Activated CD4-positive, alpha-beta T cell treated with anti-CD3 and anti-CD28 coated beads, Interleukin-2, Interleukin-6, amounts not matched to agents 100 ng/mL and 50 ng/mL, durations not matched to agents 16 hours and 8 hours (primary cell): ENCODE measurements at regions not wholly inside any gene's neighbourhood (a gene's known extent, or its start where the extent isn't known, plus 50 kb on each side); places are given as distances from the start of the nearest gene placed in this dataset.

Experiments used
- DNase-seq: peaks from one replicate; pipeline ENCODE4 v3.0.0-alpha.2; 2020

DNA sequence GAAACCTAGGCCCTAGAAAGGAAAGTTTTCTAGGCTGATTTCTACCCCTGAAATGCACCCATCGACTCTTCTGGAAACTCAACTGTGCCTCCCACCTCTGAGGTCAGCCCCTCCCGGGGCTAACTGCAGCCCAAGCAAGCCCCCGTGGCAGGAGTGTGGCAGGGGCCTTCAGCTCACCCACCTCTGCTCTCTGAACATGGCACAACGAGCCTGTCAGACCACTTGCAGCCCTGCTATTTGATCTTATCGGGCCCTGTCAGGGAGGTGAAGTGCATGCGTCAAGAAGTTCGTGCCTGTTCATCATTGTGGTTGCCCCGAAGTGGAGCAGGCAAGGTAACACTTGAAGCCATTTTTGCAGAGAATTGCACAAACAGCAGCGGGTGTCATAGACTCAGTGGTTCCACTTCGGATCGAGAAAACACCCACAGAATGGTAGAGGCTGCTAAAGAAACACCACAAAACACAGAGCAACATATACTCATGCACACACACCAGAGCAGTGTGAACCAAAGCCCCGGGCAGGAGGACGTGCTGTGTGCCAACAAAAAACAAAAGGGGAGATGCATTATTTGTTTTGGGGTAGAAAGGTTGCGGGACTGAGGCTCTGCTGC is 262.7 kb downstream of the ETS1 start:
- peak; percentile 88 for DNase-seq

DNA sequence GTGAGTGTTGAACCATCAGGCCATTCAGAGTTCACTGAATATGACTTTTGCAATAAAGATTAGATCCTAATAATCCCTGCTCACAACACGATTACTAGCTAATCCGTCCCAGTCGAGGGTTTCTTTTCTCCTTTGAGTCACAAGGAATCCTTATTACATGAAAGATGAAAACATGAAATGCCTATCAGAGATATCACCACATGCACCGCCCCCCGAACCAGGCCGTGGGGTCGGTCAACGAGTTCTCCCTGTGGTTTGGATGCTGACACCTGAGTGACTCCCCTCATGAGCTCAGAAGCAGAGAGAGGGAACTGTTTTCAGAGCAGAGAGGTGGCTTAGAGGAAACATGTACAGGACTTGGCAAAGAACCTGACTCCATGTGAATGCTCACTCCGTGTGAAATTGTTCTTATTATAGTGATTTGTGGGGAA is 263.3 kb downstream of the ETS1 start:
- DNase-seq, result peak; percentile 62

DNA sequence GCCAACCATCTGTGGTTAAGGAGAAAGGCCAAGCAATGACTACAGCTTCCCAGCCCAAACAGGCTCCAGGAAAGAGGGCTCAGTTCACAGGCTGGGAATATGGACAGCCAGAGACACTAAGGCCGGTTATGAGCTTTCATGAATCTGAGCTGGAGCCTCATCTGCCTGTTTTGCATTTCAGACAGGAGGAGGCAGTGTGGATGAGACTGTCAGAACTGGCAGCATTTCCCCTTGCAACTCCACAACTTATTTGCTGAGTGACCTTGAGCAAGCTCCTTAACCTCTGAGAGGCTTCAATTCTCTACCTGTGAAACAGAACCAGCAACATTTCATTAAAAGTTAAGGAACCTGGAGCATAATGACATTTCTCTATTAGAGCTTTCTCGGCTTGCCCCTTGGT is 264.0 kb downstream of the ETS1 start:
- DNase-seq, result peak; percentile 79

DNA sequence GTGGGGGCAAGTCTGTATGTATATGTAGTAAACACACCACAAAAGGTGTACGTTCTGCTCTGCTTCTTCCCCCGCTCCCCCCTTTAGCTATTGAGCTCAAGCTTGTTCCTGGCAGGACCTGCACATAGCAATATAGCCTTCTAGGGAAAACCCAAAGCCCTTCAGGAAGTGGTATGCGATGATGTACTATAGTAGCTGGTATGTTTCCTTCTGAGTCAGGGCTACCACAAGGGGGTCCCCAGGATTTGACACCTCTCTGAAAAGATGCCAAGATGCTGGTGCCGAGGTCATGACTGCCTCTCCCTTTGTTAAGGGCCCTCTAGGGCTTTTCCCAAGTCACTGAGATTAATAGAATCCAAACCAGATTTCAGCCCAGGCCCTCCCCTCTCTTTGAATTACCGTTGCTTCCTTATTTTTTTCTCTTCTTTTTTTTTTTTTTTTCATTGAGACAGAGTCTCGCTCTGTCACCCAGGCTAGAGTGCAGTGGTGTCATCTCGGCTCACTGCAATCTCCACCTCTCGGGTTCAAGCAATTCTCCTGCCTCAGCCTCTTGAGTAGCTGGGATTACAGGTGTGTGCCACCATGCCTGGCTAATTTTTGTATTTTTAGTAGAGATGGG is 268.4 kb downstream of the ETS1 start:
- peak; percentile 92 for DNase-seq

DNA sequence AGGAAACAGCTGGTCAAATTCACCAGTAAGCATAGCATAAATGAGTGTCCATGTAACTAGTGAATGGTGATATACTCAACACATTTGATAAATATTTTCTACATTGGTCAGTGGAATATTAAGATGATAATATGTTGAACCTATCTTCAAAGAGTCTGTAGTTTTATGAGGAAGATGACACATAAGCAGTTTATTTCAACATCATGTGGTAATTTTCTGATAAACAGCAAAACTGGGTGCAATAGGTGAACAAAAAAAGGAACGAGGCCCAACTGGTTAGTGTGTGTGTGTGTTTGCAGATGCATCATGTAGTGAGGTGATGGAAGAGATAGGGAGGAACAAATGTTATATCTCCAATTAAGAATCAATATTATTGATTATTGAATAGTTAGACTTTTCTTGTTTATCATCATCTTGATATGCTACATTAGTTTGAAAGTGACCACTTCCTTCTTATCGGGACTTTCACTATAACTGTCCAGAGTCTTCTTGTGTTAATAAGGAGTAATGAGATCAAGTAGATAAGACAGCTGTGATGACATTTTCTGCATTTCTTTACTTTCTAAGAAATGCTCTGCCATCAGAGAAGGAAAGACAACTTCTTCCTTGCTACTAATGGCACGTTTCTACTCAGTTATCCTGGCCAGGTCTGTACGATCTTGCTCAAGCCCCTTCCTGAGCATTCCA is 270.7 kb downstream of the ETS1 start:
- DNase-seq, result no peak

DNA sequence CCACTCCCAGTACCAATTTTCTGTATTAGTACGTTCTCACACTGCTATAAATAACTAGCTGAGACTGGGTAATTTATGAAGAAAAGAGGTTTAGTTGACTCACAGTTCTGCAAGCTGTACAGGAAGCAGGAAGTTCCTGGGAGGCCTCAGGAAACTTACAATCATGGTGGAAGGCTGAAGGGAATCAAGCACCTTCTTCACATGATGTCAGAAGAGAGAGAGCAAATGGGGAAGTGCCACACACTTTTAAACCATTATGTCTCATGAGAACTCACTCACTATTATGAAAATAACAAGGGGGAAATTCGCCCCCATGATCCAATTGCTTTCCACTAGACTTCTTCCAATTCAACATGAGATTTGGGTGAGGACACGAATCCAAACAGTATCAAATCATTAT is 271.4 kb downstream of the ETS1 start:
- no peak for DNase-seq

DNA sequence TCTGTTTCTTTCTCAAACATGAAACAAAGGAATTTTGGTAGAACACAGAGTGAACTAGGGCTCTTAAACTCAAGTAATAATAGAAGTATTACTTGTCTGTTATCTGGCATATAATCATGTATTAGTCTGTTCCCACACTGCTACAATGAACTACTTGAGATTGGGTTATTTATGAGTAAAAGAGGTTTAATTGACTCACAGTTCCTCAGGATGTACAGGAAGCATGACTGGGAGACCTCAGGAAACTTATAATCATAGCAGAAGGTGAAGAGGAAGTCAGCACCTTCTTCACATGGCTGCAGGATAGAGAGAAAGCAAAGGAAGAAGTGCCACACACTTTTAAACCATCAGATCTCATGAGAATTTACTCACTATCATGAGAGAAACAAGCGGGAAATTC is 273.4 kb downstream of the ETS1 start:
- no peak for DNase-seq

DNA sequence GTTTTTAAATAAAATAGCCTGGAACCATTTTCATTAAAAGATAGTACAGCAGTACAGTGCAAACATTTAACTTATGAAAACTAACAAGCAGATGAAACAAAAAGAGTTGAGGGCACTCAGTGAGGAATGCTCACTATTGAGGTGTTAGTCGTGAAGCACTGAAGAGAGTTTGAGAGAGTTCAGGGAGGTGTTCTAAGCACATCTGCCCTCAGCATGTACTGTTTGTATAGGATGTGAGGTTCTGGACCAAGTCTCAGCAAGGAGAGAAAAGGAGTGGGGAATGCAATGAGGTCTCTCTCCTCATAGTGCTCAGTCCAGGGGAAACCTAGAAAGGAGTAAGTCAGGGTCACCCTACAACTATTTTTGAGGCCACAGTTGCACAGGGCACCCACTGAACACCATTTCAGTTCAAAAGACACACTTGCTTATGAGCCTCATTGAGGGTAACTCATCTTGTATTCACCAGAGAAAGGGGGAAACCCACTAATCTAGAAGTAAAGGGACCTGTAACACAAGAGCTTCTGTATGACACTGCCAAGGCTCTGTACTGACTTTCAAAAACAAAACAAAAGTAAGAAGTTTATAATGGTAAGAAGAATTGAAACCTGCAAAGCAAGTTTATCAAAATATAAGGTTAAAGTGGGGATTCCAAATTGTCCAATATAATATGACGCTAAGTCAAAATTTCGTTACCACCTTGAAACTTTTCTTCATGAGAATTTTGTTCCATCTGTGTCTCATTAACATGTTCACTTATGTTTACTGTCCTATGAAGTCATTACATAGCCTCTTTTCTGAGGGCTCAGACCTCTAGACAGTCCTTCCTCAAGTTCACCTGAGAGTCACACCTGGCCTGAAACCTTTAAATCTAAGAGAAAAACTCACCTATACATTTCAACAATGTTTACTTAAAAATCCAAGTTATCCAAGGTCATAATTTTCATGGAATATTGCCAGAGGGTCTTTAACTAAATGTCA is 275.3 kb downstream of the ETS1 start:
- no peak for DNase-seq

DNA sequence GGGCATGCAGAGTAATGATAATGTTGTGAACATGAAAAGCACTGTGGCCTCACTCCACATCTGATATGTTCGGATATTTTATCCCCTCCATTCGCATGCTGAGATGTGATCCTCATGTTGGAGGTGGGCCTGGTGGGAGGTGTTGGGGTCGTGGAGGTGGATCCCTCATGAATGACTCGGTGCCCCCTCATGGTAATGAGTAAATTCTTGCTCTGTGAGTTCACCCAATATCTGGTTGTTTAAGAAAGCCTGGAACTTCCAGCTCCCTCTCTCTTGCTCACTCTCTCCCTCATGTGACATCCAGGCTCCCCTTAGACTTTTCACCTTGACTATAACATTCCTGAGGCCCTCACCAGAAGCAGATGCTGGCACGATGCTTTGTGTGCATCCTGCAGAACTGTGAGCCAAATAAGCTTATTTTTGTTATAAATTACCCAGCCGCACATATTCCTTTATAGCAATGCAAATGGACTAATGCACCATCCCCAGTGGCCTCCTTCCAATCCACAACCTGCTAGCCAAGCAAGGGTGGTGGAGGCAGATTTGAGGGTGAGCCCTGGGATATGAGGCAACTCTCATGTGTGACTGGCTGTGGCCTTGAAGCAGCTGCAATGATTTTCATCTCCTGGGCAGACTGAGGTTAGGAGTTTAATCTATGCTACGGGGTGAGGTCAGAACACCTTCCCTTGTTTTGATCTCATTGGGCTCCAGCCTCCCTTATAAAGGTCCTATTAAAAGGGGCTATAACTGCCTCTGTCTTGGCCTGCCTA is 276.5 kb downstream of the ETS1 start:
- no peak for DNase-seq

DNA sequence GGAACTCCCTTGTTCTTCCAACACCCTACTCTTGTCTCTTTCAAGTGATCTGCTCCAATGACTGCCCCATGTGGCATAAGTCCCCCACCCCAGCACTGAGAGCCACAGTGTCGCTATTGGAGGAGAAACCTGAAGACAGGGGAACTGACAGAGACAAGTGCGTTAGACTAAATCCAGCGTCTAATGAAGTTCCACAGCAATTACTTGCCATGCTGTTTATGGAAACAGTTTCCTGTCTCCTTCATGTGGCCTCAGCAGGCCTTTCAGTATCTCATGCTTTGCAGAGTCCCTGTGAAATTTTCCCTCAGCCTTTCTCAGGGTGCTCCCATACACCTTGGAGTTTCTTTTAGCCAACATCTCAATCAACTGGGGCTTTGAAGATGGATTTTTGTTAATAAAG is 277.4 kb downstream of the ETS1 start:
- DNase-seq, result no peak

DNA sequence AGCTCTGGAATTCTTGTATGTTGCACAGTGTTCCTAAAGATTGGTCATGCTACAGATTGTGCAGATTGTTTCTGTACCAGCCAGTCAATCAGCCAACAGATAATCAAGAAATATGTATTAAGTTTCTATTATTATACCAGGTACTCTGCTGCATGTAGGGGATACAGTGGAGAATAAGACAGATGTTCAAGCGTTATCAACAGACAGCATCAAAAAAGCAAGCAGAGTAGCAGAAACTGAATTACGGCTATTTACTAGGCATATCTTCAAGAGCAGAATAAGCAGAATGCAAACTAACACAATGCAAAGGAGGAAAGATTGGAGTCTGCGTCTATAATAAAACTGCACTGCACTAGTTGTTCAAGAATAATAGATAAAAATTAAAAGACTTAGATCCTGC is 278.6 kb downstream of the ETS1 start:
- no peak for DNase-seq

DNA sequence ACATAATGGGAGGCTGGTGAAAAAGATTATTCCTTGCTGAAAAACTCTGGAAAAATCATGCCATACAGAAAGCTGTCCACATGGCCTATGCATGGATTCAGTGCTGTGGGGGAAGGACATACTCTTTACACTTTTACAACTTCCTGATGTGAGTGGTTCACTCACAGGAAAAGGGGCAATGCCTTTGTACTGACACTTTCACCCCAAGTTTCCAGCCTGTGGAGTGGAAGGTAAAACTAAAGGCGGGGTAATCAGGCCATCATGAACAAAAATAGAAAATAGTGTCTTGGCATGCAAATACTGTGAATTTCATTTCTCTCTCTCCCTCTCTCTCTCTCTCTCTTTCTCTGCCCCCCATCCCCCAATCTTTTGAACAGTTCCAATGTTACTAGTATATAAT is 281.8 kb downstream of the ETS1 start:
- no peak for DNase-seq

DNA sequence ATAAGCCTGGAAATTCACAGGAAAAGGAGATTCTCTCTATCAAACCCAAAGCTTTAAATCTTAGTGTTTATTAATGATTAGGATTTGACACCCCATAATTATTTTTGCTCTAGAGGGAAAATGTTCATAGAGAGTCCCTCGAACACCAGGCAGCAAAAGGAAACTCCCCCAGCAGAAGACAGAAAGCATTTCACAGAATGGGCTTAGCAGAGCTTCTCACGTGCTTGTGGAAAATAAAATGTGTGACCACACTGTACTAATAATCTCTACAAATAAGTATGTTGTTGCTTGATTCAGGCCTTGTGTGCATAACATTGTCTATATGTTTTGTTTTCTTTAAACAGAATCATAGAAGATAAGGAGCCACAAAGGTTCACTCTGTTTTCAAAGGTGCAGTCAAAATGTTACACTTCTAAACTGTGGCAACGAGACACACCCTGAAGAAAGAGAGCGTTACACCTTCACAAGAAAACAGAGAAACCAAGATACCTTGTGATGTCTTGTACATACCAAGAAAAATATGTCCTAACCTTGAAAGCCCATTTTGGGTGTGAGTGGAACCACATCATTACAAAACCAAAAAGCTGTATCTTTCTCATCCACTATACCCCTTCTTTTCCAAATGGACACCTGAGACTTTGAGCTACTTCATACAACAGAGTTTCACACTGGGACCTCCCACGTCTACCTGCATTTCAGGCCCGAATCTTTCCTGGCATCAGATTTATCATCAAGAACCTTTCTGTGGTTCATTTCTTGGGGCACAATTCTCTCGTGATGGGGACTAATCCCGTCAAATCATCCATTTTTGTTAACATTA is 282.5 kb downstream of the ETS1 start:
- DNase-seq, result no peak

DNA sequence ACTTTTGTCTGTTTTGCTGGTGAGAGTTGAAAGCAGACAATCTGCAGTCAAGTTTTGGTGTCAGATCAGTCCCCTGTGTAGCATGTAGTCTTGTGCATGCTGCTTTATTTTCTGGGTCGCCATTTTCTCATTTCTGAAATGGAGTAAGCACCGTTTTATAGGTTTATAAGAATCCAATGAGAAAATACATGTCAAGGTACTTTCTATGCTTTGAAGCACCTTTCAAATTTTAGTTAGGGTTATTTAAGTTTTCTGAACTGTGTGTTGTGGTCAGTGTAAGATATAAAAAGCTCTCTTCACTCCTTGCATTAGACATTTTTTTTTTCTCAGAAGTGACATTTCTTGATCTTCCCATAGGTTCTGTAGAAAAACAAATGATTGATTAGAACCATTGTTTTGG is 283.2 kb downstream of the ETS1 start:
- DNase-seq, result no peak

DNA sequence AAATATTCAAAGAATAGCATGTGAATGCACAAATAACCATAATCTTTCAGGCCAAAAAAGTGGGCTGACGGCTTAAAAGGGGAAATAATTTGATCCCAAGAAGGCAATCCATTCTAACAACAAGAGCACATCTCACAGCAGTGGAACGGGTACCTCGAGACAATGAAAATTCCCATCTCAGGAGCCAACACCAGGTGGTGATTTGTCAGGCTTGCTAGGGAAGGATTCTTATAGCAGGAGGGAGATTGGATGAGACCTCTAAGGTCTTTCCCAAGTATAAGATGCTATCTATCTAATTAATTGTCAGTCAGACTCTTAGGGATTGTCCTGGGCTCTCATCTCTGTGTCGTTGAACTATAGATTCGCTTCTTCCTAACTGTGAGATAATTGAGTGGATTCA is 284.0 kb downstream of the ETS1 start:
- DNase-seq, result no peak

DNA sequence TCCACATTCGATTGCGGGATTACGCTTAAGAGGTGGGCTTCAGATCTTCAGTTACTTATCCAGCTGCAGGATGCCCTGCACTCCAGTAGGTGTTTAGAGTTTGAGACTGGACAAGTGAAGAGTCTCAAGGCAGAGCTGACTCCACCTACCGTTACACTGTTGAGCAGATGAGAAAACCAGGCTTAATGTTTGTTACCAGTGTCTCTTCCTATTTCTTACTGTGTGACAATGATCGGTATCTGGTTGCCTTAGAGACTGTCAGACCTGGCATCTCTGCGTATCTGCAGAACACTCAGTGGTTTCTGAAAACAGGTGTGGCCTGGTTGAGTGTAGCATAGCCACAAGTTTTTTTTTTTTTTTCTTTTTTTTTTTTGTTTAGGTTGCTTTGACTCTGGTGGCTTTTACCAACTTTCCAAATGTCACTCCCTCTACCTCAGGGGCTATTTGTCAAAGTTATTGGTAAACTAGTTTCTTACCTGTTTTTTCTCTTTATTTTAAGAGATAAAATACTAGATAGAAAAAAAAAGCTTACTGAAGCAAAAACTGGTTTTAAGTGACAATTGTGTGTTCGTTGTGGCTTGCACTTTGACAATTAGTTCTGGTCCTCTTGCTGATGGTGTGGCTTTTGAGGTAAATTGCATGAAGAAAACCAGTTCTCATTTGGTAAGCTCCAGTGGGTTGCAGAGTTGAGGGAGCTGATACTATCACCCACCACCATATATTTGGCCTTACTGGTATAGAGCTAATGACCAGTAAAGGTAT is 284.8 kb downstream of the ETS1 start:
- peak; percentile 92 for DNase-seq

DNA sequence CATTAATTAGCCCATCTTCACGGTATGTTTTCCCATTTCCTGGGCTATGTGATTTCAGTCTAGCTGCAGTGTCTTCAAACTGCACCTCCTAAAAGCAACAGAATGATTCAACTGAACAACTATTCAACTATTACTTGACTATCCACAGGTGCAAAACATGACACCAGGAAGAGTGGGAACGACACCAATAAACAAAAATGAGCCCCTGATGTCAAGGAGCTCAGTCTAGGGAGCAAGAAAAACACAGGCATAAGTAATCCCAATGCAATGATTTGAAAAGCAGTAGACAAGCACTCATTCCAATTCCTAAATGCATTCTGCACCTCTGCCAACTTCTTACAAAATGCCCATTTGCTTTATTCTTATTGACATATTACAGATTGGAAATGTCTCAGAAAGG is 285.6 kb downstream of the ETS1 start:
- DNase-seq, result no peak

DNA sequence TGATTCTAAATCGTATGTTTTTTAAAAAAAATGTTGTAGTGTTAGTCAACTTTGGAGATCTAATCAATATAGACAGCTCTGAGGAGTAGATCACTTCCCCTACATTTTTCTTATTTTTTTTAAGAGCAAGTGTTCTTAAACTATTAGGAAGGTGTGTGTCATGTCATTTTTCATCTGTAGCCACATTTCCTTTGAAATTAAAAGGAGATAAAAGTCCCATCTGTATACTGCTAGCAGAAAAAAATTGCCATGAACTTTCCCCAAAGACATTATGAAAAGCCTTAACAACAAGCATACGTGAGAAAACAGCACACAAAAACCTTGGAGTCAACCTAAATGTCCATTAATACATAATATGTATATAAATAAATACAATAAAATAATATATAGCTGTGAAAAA is 286.6 kb downstream of the ETS1 start:
- no peak for DNase-seq

DNA sequence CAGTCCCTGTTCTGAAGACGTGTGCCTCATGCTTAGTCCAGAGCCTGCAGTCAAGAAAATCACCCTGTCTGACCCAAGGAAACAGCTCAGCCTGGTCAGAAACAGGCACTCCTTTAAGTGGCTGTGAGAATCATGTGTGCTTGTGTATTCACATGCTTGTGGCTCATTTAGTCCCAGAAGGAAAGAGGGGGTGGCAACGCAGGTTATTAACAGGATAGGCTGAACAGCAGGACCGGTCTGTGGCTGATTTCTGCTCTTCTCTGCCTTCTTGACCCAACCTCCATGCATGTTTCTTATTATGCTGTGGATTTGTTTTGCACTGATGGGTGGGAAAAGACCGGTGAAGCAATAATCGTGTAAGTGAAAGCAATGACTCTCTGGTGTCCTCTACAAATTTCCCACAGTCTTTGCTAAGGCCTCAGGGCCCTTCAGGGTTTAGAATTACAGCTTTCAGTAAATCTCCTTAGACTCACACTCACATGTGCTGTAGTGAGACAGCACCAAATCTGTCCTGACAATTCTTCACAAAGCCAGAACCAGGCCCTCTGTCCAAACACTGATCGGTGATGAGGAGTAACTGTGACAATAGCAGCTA is 288.1 kb downstream of the ETS1 start:
- DNase-seq, result no peak

DNA sequence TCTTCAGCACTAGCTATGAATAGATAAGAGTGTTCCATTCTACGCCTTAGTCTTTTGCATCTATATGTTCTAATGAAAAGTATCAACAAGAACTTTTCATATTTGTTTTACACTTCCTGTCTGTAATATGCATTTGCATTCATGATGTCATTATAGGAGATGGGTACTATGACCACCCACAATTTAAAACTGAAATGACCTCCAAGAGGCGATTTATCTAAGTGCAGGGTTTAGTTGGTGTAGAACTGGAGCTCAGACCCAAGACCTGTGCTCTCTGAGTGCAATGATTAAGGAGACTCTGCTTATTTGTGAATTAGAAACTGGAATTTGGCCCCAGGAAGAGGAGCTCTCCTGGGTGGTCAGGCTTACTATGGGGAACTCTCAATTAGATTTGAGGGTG is 289.1 kb downstream of the ETS1 start:
- no peak for DNase-seq
